Fibroblast of pulmonary artery (primary cell): ENCODE measurements at regions not wholly inside any gene's neighbourhood (a gene's known extent, or its start where the extent isn't known, plus 50 kb on each side); places are given as distances from the start of the nearest gene placed in this dataset.
"Not testable (repeated sequence)": the region's sequence is repeated elsewhere in the genome, so short reads cannot be mapped to it uniquely, and the experiment has no call there.

Experiments
- DNase-seq: peaks from one replicate; pipeline ENCODE4 v3.0.0-alpha.2; 2010; ENCODE audit warnings: low read depth
- H3K4me3 ChIP-seq: replicated peaks from 2 replicates; pipeline ENCODE4 v1.5.1; 2011; ENCODE audit warnings: low read depth, mild to moderate bottlenecking, control low read depth, low read length, moderate library complexity
- TF ChIP-seq, protein P1 (sequence below): IDR thresholded peaks from 2 replicates; pipeline ENCODE4 v1.5.1; 2011; ENCODE audit warnings: mild to moderate bottlenecking, control low read depth, low read length, inconsistent platforms; ENCODE audit errors: missing control alignments

DNA sequence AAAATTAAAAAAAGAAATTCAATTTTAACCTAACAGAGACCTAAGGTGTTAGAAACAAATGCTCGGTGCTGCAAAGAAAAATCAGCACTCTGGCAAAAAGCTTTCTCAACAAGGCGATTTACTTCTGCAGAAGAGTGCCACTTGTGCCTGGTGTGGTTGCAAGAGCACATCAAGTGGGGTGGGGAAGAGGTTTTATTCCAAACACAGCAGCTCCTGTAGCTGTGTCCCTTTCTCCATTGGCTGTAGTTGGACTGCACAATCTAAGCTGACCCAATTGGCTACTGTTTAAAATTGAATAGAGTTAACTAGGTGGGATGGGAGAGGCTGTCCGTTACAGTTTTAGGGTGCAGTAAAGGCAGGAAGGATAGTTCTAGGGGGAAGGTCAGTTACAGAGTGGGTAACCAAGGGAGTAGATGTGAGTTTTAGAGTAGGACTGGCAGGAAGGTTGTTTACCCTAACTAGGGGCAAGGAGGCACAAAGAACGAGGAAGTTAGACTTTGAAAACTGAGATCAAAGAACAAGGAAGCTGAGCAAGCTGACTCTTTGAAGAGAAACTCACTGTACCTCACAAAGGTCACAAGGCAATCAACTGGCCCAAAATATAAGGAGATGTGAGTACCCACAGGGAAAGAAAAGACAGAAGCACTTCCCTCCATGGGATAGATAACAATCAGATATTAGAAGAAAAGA lies 145.7 kb downstream of the LIG4 start:
- H3K4me3 ChIP-seq: no peak overlapping the region
- TF ChIP-seq, protein P1, sequence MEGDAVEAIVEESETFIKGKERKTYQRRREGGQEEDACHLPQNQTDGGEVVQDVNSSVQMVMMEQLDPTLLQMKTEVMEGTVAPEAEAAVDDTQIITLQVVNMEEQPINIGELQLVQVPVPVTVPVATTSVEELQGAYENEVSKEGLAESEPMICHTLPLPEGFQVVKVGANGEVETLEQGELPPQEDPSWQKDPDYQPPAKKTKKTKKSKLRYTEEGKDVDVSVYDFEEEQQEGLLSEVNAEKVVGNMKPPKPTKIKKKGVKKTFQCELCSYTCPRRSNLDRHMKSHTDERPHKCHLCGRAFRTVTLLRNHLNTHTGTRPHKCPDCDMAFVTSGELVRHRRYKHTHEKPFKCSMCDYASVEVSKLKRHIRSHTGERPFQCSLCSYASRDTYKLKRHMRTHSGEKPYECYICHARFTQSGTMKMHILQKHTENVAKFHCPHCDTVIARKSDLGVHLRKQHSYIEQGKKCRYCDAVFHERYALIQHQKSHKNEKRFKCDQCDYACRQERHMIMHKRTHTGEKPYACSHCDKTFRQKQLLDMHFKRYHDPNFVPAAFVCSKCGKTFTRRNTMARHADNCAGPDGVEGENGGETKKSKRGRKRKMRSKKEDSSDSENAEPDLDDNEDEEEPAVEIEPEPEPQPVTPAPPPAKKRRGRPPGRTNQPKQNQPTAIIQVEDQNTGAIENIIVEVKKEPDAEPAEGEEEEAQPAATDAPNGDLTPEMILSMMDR: no peak
- DNase-seq: no peak

DNA sequence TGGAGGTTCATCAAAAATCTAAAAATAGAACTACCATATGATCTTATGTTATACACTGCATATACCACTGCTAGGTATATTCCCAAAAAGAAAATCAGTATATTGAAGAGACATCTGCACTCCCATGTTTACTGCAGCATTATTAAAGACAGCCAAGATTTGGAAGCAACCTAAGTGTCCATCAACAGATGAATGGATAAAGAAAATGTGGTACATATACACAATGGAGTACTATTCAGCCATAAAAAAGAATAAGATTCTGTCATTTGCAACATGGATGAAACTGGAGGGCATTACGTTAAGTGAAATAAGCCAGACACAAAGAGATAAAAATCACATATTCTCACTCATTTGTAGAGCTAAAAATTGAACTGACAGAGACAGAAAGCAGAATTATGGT lies 151.0 kb downstream of the LIG4 start:
- not testable (repeated sequence) for H3K4me3 ChIP-seq, DNase-seq

DNA sequence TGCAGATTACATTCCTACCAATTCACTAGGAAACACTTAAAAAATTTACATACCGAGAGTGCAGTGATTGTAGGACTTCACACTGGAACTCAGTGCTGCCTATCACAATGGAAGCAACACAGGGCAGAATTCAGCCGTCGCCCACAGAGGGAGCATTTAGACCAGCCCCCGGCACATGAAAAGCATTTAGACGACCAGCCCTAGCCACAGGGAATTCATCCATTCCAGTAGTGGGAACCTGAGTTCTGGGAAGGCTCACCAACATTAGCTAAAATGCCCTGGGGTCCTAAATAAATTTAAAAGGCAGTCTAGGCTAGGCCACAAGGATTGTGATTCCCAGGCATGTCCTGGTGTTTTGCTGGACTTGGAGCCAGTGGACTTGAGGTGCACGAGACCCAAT lies 155.2 kb downstream of the LIG4 start:
- H3K4me3 ChIP-seq: no peak overlapping the region
- TF ChIP-seq, protein P1: no peak
- no peak for DNase-seq

DNA sequence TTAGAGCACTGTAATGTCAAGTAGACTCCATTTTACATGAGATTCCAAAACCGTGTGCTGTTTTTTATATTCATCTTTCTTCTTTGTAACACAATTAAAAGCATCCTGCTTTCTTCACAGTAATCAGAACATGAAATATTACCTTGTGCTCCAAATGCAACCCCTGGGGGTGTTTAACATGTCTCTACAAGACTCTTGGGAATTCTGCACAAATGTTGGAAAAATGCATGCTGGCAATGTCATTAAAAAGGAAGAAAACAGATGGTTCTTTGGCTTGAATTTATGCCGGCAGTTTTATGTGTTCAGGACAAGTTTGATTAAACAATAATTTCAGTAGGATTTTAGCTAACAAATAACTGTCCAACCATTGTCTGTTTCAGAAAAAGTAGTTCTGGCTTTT lies 159.1 kb downstream of the LIG4 start:
- DNase-seq: no peak
- TF ChIP-seq, protein P1: no peak
- H3K4me3 ChIP-seq: no peak overlapping the region

DNA sequence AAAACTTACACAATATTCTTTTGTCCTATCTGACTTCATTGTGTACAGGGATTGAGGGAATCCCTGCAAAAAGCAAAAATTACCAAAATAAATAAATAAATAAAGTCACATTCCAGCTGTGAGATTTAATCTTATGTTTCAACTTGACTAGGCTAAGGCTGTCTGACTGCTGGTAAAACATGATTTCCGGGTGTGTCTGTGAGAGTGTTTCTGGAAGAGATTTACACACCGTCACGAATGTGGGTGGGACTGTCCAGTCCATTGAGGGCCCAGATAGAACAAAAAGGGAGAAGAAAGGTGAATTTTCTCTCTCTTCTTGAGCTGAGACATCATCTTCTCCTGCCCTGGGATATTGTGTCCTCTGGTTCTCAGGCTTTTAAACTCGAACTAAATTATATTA lies 166.1 kb downstream of the LIG4 start:
- DNase-seq: no peak
- no peak overlapping the region for H3K4me3 ChIP-seq
- TF ChIP-seq, protein P1: no peak

DNA sequence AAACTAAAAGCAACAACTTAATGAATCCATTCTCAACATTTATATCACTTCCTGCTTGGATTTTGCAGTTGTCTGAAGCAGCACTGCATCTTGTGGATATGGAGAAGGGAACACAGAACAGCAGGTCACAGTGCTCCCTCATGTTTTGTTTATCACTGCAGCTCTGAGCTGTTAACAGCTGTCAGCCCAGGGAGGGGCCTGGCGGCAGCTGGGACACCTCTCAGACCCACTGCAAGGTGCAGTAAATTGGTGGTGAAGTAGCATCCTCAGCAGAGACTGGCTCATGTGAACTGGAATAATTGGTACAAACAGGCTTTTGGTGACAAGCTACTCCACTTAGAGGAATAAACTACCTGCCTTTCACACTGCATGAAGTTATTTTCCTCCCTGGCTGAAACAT lies 170.4 kb downstream of the LIG4 start:
- no peak overlapping the region for H3K4me3 ChIP-seq
- TF ChIP-seq, protein P1: no peak
- DNase-seq: no peak

DNA sequence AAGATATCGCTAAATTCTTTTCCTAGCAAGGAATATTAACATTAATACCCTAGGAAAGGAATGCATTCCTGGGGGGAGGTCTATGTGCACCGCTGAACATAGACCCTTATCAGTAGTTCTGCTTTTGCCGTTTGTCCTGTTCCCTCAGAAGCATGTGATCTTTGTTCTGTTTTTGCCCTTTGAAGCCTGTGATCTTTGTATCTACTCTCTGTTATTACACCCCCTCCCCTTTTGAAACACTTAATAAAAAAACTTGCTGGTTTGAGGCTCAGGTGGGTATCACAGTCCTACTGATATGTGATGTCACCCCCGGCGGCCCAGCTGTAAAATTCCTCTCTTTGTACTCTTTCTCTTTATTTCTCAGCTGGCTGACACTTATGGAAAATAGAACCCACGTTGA lies 172.5 kb downstream of the LIG4 start:
- H3K4me3 ChIP-seq, DNase-seq: not testable (repeated sequence)

DNA sequence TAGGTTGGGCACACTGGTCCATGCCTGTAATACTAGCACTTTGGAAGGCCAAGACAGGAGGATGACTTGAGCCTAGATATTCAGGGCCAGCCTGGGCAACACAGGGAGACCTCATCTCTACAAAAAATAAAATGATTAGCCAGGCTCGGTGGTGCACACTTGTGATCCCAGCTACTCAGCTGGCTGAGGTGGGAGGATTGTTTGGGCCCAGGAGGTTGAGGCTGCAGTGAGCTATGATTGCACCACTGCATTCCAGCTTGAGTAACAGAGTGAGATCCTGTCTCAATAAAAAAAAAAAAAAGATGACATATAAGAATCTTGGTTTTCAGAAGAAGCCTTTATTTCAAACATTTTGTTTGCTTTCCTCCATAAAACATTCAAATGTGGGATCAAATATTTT lies 178.0 kb downstream of the LIG4 start:
- H3K4me3 ChIP-seq: no peak overlapping the region
- peak; percentile 1 for DNase-seq
- TF ChIP-seq, protein P1: no peak
